Ishikawa (cell line): ENCODE measurements at regions not wholly inside any gene's neighbourhood (a gene's known extent, or its start where the extent isn't known, plus 50 kb on each side); places are given as distances from the start of the nearest gene placed in this dataset.

ENCODE experiments used
- FOXM1 ChIP-seq: IDR thresholded peaks from 2 replicates; pipeline ENCODE4 v1.6.1; 2012; ENCODE audit warnings: low read depth, borderline replicate concordance
- MAX ChIP-seq: IDR thresholded peaks from 2 replicates; pipeline ENCODE4 v1.6.1; 2012
- REST ChIP-seq: IDR thresholded peaks from 2 replicates; pipeline ENCODE4 v1.6.1; 2012; ENCODE audit warnings: low read depth, mild to moderate bottlenecking
- TAF1 ChIP-seq: IDR thresholded peaks from 2 replicates; pipeline ENCODE4 v1.6.1; 2012; ENCODE audit warnings: low read depth, mild to moderate bottlenecking
- USF1 ChIP-seq: IDR thresholded peaks from 2 replicates; pipeline ENCODE4 v1.6.1; 2012

- no peak for TF ChIP-seq TAF1
- no peak for TF ChIP-seq REST
- no peak for TF ChIP-seq FOXM1
- no peak for TF ChIP-seq MAX
- no peak for TF ChIP-seq USF1
Observed at GRCh38 chr14:71416392-71416791, 509.1 kb downstream of the PCNX1 start.
